Muscle layer of colon (tissue), 2 donors: ENCODE measurements at regions not wholly inside any gene's neighbourhood (a gene's known extent, or its start where the extent isn't known, plus 50 kb on each side); places are given as distances from the start of the nearest gene placed in this dataset.

Experiments
- H3K27ac ChIP-seq: one replicate; pipeline ENCODE4 v1.7.0; 2013; ENCODE audit warnings: low read depth, mild to moderate bottlenecking, low read length, moderate library complexity
- H3K27me3 ChIP-seq, 2 donors: one replicate each; pipeline ENCODE4 v1.7.0; 2013; ENCODE audit warnings: low read length in 2 of 2, mild to moderate bottlenecking in 2 of 2; ENCODE audit not compliant: insufficient read depth in 2 of 2, control insufficient read depth in 1 of 2
- H3K36me3 ChIP-seq: one replicate; pipeline ENCODE4 v1.7.0; 2013; ENCODE audit warnings: mild to moderate bottlenecking, low read length; ENCODE audit not compliant: insufficient read depth
- H3K4me1 ChIP-seq: one replicate; pipeline ENCODE4 v1.7.0; 2013; ENCODE audit warnings: mild to moderate bottlenecking, low read length; ENCODE audit not compliant: insufficient read depth
- H3K4me3 ChIP-seq, 2 donors: one replicate each; pipeline ENCODE4 v1.7.0; 2013; ENCODE audit warnings: low read length in 2 of 2, low read depth in 1 of 2, mild to moderate bottlenecking in 1 of 2, moderate library complexity in 1 of 2
- H3K9ac ChIP-seq: one replicate; pipeline ENCODE4 v1.7.0; 2013; ENCODE audit warnings: low read length
- H3K9me3 ChIP-seq: one replicate; pipeline ENCODE4 v1.7.0; 2013; ENCODE audit warnings: mild to moderate bottlenecking, low read length
- donor health status: abdominal sarcoma.
- donor health status: Adenocarcinoma of cecum.

- no peak overlapping the region for H3K9ac ChIP-seq
- no peaks in the 10 kb centered on the region for H3K27me3 ChIP-seq
- H3K27ac ChIP-seq = no peak overlapping the region
- H3K9me3 ChIP-seq = no peaks in the 10 kb centered on the region
- H3K4me1 ChIP-seq = peaks cover 22% of the 10 kb centered on the region
- no peaks in the 10 kb centered on the region for H3K36me3 ChIP-seq
- no peak overlapping the region for H3K4me3 ChIP-seq
These were observed 97.5 kb upstream of the TSPAN2 start for GRCh38 chr1:115186711-115187265.

- no peaks in the 10 kb centered on the region for H3K9me3 ChIP-seq
- no peak overlapping the region for H3K27ac ChIP-seq
- H3K9ac ChIP-seq = no peak overlapping the region
- H3K4me3 ChIP-seq = no peak overlapping the region
- H3K27me3 ChIP-seq = no peaks in the 10 kb centered on the region
- no peaks in the 10 kb centered on the region for H3K36me3 ChIP-seq
- peaks cover 11% of the 10 kb centered on the region for H3K4me1 ChIP-seq
These were observed 96.0 kb upstream of the TSPAN2 start for GRCh38 chr1:115185336-115185735.

- Histone ChIP-seq H3K27me3 (no peaks in the 10 kb centered on the region), H3K9ac (no peak overlapping the region), H3K4me3 (no peak overlapping the region), H3K9me3 (no peaks in the 10 kb centered on the region), H3K4me1 (peaks cover 7% of the 10 kb centered on the region), H3K36me3 (no peaks in the 10 kb centered on the region), H3K27ac (no peak overlapping the region)
These were observed 95.6 kb upstream of the TSPAN2 start for GRCh38 chr1:115184951-115185331.

- Histone ChIP-seq H3K4me3 (no peak overlapping the region), H3K4me1 (peaks cover 5% of the 10 kb centered on the region), H3K36me3 (no peaks in the 10 kb centered on the region), H3K9ac (no peak overlapping the region), H3K9me3 (no peaks in the 10 kb centered on the region), H3K27me3 (no peaks in the 10 kb centered on the region), H3K27ac (no peak overlapping the region)
These were observed 95.1 kb upstream of the TSPAN2 start for GRCh38 chr1:115184260-115184950.

GRCh38 chr1:115183721-115184259 is 94.5 kb upstream of the TSPAN2 start:
- no peaks in the 10 kb centered on the region for H3K9me3 ChIP-seq
- H3K9ac ChIP-seq = no peak overlapping the region
- H3K27ac ChIP-seq = no peak overlapping the region
- H3K4me1 ChIP-seq = peaks cover 5% of the 10 kb centered on the region
- no peak overlapping the region for H3K4me3 ChIP-seq
- no peaks in the 10 kb centered on the region for H3K36me3 ChIP-seq
- no peaks in the 10 kb centered on the region for H3K27me3 ChIP-seq

- H3K27ac ChIP-seq = no peak overlapping the region
- H3K9me3 ChIP-seq = no peaks in the 10 kb centered on the region
- peaks cover 5% of the 10 kb centered on the region for H3K4me1 ChIP-seq
- no peaks in the 10 kb centered on the region for H3K36me3 ChIP-seq
- no peaks in the 10 kb centered on the region for H3K27me3 ChIP-seq
- no peak overlapping the region for H3K9ac ChIP-seq
- H3K4me3 ChIP-seq = no peak overlapping the region
These were observed 93.9 kb upstream of the TSPAN2 start for GRCh38 chr1:115183158-115183557.

GRCh38 chr1:115182012-115182715 is 92.9 kb upstream of the TSPAN2 start:
- H3K9ac ChIP-seq = no peak overlapping the region
- H3K36me3 ChIP-seq = no peaks in the 10 kb centered on the region
- no peak overlapping the region for H3K4me3 ChIP-seq
- H3K9me3 ChIP-seq = no peaks in the 10 kb centered on the region
- no peak overlapping the region for H3K27ac ChIP-seq
- H3K27me3 ChIP-seq = no peaks in the 10 kb centered on the region
- peaks cover 5% of the 10 kb centered on the region for H3K4me1 ChIP-seq

GRCh38 chr1:115181231-115181630 is 91.9 kb upstream of the TSPAN2 start:
- H3K27ac ChIP-seq = no peak overlapping the region
- peaks cover 5% of the 10 kb centered on the region for H3K4me1 ChIP-seq
- no peaks in the 10 kb centered on the region for H3K9me3 ChIP-seq
- H3K4me3 ChIP-seq = no peak overlapping the region
- no peaks in the 10 kb centered on the region for H3K27me3 ChIP-seq
- no peaks in the 10 kb centered on the region for H3K36me3 ChIP-seq
- no peak overlapping the region for H3K9ac ChIP-seq

GRCh38 chr1:115179397-115180079 is 90.2 kb upstream of the TSPAN2 start:
- Histone ChIP-seq H3K36me3 (no peaks in the 10 kb centered on the region), H3K27me3 (no peaks in the 10 kb centered on the region), H3K4me3 (no peak overlapping the region), H3K27ac (no peak overlapping the region), H3K9me3 (no peaks in the 10 kb centered on the region), H3K4me1 (peaks cover 5% of the 10 kb centered on the region), H3K9ac (no peak overlapping the region)

- Histone ChIP-seq H3K27me3 (no peaks in the 10 kb centered on the region), H3K27ac (no peak overlapping the region)
These were observed 86.9 kb upstream of the TSPAN2 start for GRCh38 chr1:115176189-115176588.

GRCh38 chr1:115175596-115175995 is 86.3 kb upstream of the TSPAN2 start:
- Histone ChIP-seq H3K27ac (no peak overlapping the region), H3K36me3 (no peaks in the 10 kb centered on the region), H3K27me3 (no peaks in the 10 kb centered on the region)

More at GRCh38 chr1:115176189-115176588, 86.9 kb upstream of the TSPAN2 start:
- no peaks in the 10 kb centered on the region for H3K4me1 ChIP-seq
- H3K4me3 ChIP-seq = no peak overlapping the region
- H3K9ac ChIP-seq = no peak overlapping the region
- no peaks in the 10 kb centered on the region for H3K36me3 ChIP-seq
- H3K9me3 ChIP-seq = no peaks in the 10 kb centered on the region

More at GRCh38 chr1:115175596-115175995, 86.3 kb upstream of the TSPAN2 start:
- no peak overlapping the region for H3K9ac ChIP-seq
- no peaks in the 10 kb centered on the region for H3K9me3 ChIP-seq
- H3K4me1 ChIP-seq = no peaks in the 10 kb centered on the region
- no peak overlapping the region for H3K4me3 ChIP-seq
